HepG2 (cell line): ENCODE measurements at regions not wholly inside any gene's neighbourhood (a gene's known extent, or its start where the extent isn't known, plus 50 kb on each side); places are given as distances from the start of the nearest gene placed in this dataset.

ENCODE experiments used
- CEBPZ ChIP-seq: IDR thresholded peaks from 2 replicates; pipeline ENCODE4 v1.6.1; 2012; ENCODE audit warnings: low read length, improper control_type of control experiment
- CTCF ChIP-seq: sonication (generic); formaldehyde crosslinking; IDR thresholded peaks from 2 replicates; pipeline ENCODE4 v1.5.0; 2020; ENCODE audit warnings: mild to moderate bottlenecking, missing genetic modification reagents, moderate library complexity
- EP300 ChIP-seq, 3 experiments: sonication (generic) in 1 of 3; formaldehyde crosslinking in 1 of 3; IDR thresholded peaks; 2 replicates each; pipeline versions ENCODE4 v1.5.1 to v1.6.1; 2011 to 2020; ENCODE audit warnings: low read depth in 2 of 3, low read length in 2 of 3, borderline replicate concordance in 1 of 3, improper control_type of control experiment in 1 of 3, mild to moderate bottlenecking in 1 of 3, missing genetic modification reagents in 1 of 3, moderate library complexity in 1 of 3
- EZH2 ChIP-seq: conservative IDR thresholded peaks from 2 replicates; pipeline ENCODE4 v1.6.1; 2012; ENCODE audit warnings: mild to moderate bottlenecking, low read depth, low read length, moderate library complexity
- MBD4 ChIP-seq: IDR thresholded peaks from 2 replicates; pipeline ENCODE4 v1.6.1; 2012; ENCODE audit warnings: low read length, inconsistent platforms, borderline replicate concordance
- MEIS2 ChIP-seq: sonication (generic); formaldehyde crosslinking; IDR thresholded peaks from 2 replicates; pipeline ENCODE4 v1.9.0; 2021; ENCODE audit warnings: mild to moderate bottlenecking, missing genetic modification reagents
- POLR2A ChIP-seq, 2 experiments: IDR thresholded peaks; 2 replicates each; pipeline ENCODE4 v1.6.1; 2011; ENCODE audit warnings: low read depth in 2 of 2, low read length in 2 of 2, mild to moderate bottlenecking in 1 of 2, moderate library complexity in 1 of 2; ENCODE audit not compliant: insufficient read depth in 1 of 2
- REL ChIP-seq: sonication (generic); formaldehyde crosslinking; conservative IDR thresholded peaks from 2 replicates; pipeline ENCODE4 v1.8.0; 2022; ENCODE audit warnings: mild to moderate bottlenecking, missing genetic modification reagents, moderate library complexity
- SAP130 ChIP-seq: IDR thresholded peaks from 2 replicates; pipeline ENCODE4 v1.6.1; 2016; ENCODE audit warnings: low read depth
- SPEN ChIP-seq: sonication (generic); formaldehyde crosslinking; IDR thresholded peaks from 2 replicates; pipeline ENCODE4 v1.5.1; 2020; ENCODE audit warnings: low read depth, mild to moderate bottlenecking, missing genetic modification reagents
- TAF1 ChIP-seq: sonication (generic); formaldehyde crosslinking; IDR thresholded peaks from 2 replicates; pipeline ENCODE4 v1.4.0; 2020; ENCODE audit warnings: missing genetic modification reagents
- TCF7L2 ChIP-seq: IDR thresholded peaks from 2 replicates; pipeline ENCODE4 v1.6.1; 2011; ENCODE audit warnings: mild to moderate bottlenecking, low read depth, low read length, moderate library complexity
- ZNF317 ChIP-seq: sonication (generic); formaldehyde crosslinking; IDR thresholded peaks from 2 replicates; pipeline ENCODE4 v1.5.0; 2020; ENCODE audit warnings: mild to moderate bottlenecking, missing genetic modification reagents
- ZNF382 ChIP-seq: sonication (generic); formaldehyde crosslinking; IDR thresholded peaks from 2 replicates; pipeline ENCODE4 v1.5.0; 2020; ENCODE audit warnings: missing genetic modification reagents, mild to moderate bottlenecking, borderline replicate concordance

- TF ChIP-seq MBD4 (no peak), REL (no peak), ZNF382 (CRISPR knock-in tag) (no peak), CTCF (CRISPR knock-in tag) (no peak), SAP130 (CRISPR knock-in tag) (no peak), ZNF317 (CRISPR knock-in tag) (no peak), SPEN (CRISPR knock-in tag) (no peak), POLR2A (IDR thresholded peaks at IDR 0.05; ENCODE audit: insufficient read depth in 1 of 2, low read depth in 2 of 2, low read length in 2 of 2) (no peak), TCF7L2 (no peak), MEIS2 (CRISPR knock-in tag) (no peak), CEBPZ (no peak), EZH2 (no peak), EP300 (IDR thresholded peaks at IDR 0.05; ENCODE audit: low read depth in 2 of 2, low read length in 2 of 2) (no peak), EP300 (CRISPR knock-in tag; IDR thresholded peaks at IDR 0.05; ENCODE audit: borderline replicate concordance) (no peak), TAF1 (no peak)
Observed at GRCh38 chr1:34408011-34408410, 231.3 kb downstream of the C1orf94 start.
